ENCODE measurements at regions not wholly inside any gene's neighbourhood (a gene's known extent, or its start where the extent isn't known, plus 50 kb on each side); places are given as distances from the start of the nearest gene placed in this dataset.

DNA sequence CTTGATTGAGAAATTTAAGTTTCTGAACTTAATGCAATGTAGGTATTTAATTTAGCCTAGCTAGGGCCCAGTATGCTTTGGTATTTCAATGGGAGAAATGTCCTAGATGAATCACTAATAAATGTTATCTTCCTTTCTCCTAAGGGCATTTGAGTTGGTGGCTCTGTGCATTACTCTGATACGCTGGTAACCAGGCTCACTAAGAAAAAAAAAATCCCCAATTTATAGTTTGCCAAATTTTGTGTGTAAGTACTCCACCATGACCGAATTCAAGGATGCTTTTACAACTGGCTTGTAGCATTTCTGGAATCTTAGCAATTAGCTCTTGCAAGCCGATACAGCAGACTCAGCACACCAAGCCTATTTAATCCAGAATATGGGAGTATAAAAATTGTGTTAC, 94.6 kb upstream of the LPP start:
- no peak overlapping the region for H3K23ac ChIP-seq (ENCODE audit: low read depth, low read length)
- H3K14ac ChIP-seq (replicated peaks; ENCODE audit: low read depth, low read length), result no peak overlapping the region
- H3K4me3 ChIP-seq (ENCODE audit: insufficient read depth, low read depth, low read length), result no peak overlapping the region
- H3K9me1 ChIP-seq (ENCODE audit: insufficient read depth, low read length), result no peaks in the 10 kb centered on the region
- no peak overlapping the region for H2BK120ac ChIP-seq (ENCODE audit: low read depth, low read length)
- in situ Hi-C loops (cut with MboI; ENCODE audit: low sequenced_read_pairs) (no loop called here), dilution Hi-C loops (cut with HindIII; ENCODE audit: low sequenced_read_pairs, unreplicated experiment) (no loop called here), intact Hi-C loops (cut with micrococcal nuclease) (no loop called here)
- no peak overlapping the region for H4K5ac ChIP-seq (ENCODE audit: low read depth, low read length)
- TF ChIP-seq FOS (IDR thresholded peaks at IDR 0.05; ENCODE audit: low read depth, low read length), result no peak
- TF ChIP-seq, protein P1, sequence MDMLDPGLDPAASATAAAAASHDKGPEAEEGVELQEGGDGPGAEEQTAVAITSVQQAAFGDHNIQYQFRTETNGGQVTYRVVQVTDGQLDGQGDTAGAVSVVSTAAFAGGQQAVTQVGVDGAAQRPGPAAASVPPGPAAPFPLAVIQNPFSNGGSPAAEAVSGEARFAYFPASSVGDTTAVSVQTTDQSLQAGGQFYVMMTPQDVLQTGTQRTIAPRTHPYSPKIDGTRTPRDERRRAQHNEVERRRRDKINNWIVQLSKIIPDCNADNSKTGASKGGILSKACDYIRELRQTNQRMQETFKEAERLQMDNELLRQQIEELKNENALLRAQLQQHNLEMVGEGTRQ (IDR thresholded peaks at IDR 0.05; ENCODE audit: low read depth, low read length), result no peak
- no peak for TF ChIP-seq RFX5 (IDR thresholded peaks at IDR 0.05; ENCODE audit: low read depth, low read length)
- TF ChIP-seq CHD1 (IDR thresholded peaks at IDR 0.05; ENCODE audit: low read depth, low read length), result no peak
- no peak for TF ChIP-seq RCOR1 (IDR thresholded peaks at IDR 0.05; ENCODE audit: insufficient replicate concordance, low read length)
- TF ChIP-seq CEBPB (IDR thresholded peaks at IDR 0.05; ENCODE audit: low read depth, low read length), result no peak
- no peak for TF ChIP-seq NFE2L2 (IDR thresholded peaks at IDR 0.05; ENCODE audit: low read depth, low read length)
- TF ChIP-seq, protein P2, sequence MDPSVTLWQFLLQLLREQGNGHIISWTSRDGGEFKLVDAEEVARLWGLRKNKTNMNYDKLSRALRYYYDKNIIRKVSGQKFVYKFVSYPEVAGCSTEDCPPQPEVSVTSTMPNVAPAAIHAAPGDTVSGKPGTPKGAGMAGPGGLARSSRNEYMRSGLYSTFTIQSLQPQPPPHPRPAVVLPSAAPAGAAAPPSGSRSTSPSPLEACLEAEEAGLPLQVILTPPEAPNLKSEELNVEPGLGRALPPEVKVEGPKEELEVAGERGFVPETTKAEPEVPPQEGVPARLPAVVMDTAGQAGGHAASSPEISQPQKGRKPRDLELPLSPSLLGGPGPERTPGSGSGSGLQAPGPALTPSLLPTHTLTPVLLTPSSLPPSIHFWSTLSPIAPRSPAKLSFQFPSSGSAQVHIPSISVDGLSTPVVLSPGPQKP (IDR thresholded peaks at IDR 0.05; ENCODE audit: borderline replicate concordance, low read depth, low read length), result no peak
- TF ChIP-seq MXI1 (IDR thresholded peaks at IDR 0.05; ENCODE audit: borderline replicate concordance, low read depth, low read length), result no peak
- TF ChIP-seq MAFK (IDR thresholded peaks at IDR 0.05; ENCODE audit: low read depth, low read length), result no peak
- TF ChIP-seq RAD21 (IDR thresholded peaks at IDR 0.05; ENCODE audit: low read length), result no peak
- TF ChIP-seq POLR2A (IDR thresholded peaks at IDR 0.05; ENCODE audit: low read depth, low read length), result no peak
- no peak for TF ChIP-seq SMC3 (IDR thresholded peaks at IDR 0.05; ENCODE audit: low read depth, low read length)
- TF ChIP-seq, protein P3, sequence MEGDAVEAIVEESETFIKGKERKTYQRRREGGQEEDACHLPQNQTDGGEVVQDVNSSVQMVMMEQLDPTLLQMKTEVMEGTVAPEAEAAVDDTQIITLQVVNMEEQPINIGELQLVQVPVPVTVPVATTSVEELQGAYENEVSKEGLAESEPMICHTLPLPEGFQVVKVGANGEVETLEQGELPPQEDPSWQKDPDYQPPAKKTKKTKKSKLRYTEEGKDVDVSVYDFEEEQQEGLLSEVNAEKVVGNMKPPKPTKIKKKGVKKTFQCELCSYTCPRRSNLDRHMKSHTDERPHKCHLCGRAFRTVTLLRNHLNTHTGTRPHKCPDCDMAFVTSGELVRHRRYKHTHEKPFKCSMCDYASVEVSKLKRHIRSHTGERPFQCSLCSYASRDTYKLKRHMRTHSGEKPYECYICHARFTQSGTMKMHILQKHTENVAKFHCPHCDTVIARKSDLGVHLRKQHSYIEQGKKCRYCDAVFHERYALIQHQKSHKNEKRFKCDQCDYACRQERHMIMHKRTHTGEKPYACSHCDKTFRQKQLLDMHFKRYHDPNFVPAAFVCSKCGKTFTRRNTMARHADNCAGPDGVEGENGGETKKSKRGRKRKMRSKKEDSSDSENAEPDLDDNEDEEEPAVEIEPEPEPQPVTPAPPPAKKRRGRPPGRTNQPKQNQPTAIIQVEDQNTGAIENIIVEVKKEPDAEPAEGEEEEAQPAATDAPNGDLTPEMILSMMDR (conservative IDR thresholded peaks at IDR 0.05; ENCODE audit: low read depth, low read length), result no peak
- no peak overlapping the region for H4K91ac ChIP-seq (ENCODE audit: insufficient read depth, low read depth, low read length)
- DNase-seq (no peak), ATAC-seq (ENCODE audit: low read depth) (no peak)
- no peaks in the 10 kb centered on the region; the same call in 1 of the 2 replicates for H3K36me3 ChIP-seq (ENCODE audit: control insufficient read depth, insufficient read depth, low read length)
- no peak overlapping the region for H3K18ac ChIP-seq (ENCODE audit: low read depth, low read length)
- H3K27ac ChIP-seq (ENCODE audit: insufficient read depth, low read length), result no peak overlapping the region
- no peak overlapping the region for H3K4me2 ChIP-seq (ENCODE audit: low read depth, low read length)
- H3K9ac ChIP-seq (ENCODE audit: low read depth, low read length), result no peak overlapping the region
- no peak overlapping the region for H2BK5ac ChIP-seq (ENCODE audit: low read depth, low read length, poor library complexity, severe bottlenecking)
- no peaks in the 10 kb centered on the region for H4K20me1 ChIP-seq (ENCODE audit: insufficient read depth, low read length)
- H2BK15ac ChIP-seq (ENCODE audit: low read depth, low read length), result no peak overlapping the region
- no peak overlapping the region for H3K56ac ChIP-seq (ENCODE audit: extremely low read depth, insufficient read depth, low read length)
- no peaks in the 10 kb centered on the region for H3K9me3 ChIP-seq (ENCODE audit: control insufficient read depth, insufficient read depth, low read length)
- no peak overlapping the region for H2AK9ac ChIP-seq (replicated peaks; ENCODE audit: low read depth, low read length, poor library complexity)
- no peak overlapping the region for H4K8ac ChIP-seq (ENCODE audit: low read depth in 2 of 2, low read length in 2 of 2)
- H3K4ac ChIP-seq (ENCODE audit: low read depth, low read length), result no peak overlapping the region
- CTCF ChIA-PET, result interaction anchor here (0.7 to 1.6 kb wide), 3 partner anchors 13 to 1089 kb away, joined by 3 read pairs; no protein-coding TSS in a partner anchor
- no CpG with 5 or more reads among the region's 3 CpGs for WGBS, 2 experiments (ENCODE audit: extremely low coverage in 2 of 2, insufficient read length in 1 of 2)
- BruUV-seq (replicated peaks), result no TSS peak
- H3K79me1 ChIP-seq (ENCODE audit: low read depth in 1 of 2, low read length in 2 of 2), result no peaks in the 10 kb centered on the region
- POLR2A ChIA-PET (ENCODE audit: unreplicated experiment), result no interaction called here
- H3K27me3 ChIP-seq (ENCODE audit: control insufficient read depth, insufficient read depth, low read length), result no peaks in the 10 kb centered on the region
- H2AFZ ChIP-seq (replicated peaks; ENCODE audit: low read length, poor library complexity), result no peak overlapping the region
- no peak overlapping the region for H2AK5ac ChIP-seq (ENCODE audit: low read depth, low read length)
- no peak overlapping the region for H2BK20ac ChIP-seq (ENCODE audit: low read depth, low read length)
- peaks cover 7% of the 10 kb centered on the region; the same call in 1 of the 2 replicates for H3K4me1 ChIP-seq (ENCODE audit: control insufficient read depth, insufficient read depth, low read length)

All from IMR-90 (cell line).